ENCODE measurements at regions not wholly inside any gene's neighbourhood (a gene's known extent, or its start where the extent isn't known, plus 50 kb on each side); places are given as distances from the start of the nearest gene placed in this dataset.

DNA sequence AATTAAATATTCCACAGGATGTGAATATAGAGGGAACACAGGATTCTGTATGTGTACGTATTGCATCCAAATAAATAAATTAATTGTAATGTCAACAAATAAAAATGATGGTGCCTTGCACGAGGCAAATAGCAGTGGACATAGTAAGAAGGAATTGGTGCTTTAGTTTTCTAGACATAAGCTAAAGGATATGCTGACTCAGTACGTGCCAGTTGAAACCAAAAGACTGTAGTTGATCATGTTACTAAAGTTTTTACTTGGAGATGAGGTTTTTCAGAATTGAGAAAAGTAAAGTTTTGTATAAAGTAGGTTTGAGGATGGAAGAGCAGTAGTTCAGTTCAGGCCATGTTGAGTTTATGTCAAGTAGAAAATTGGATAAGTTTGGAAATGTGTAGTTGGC is 807.2 kb downstream of the SLC16A7 start:
- TF ChIP-seq EZH2 (IDR thresholded peaks at IDR 0.05; ENCODE audit: insufficient read depth, poor library complexity, severe bottlenecking) (no peak), EZH2phosphoT487 (IDR thresholded peaks at IDR 0.05; ENCODE audit: insufficient read depth, low read depth) (no peak)
